ENCODE measurements at regions not wholly inside any gene's neighbourhood (a gene's known extent, or its start where the extent isn't known, plus 50 kb on each side); places are given as distances from the start of the nearest gene placed in this dataset.
"Not testable (repeated sequence)": the region's sequence is repeated elsewhere in the genome, so short reads cannot be mapped to it uniquely, and the experiment has no call there.

GRCh38 chr15:24477107-24478025 lies 198.2 kb upstream of the NPAP1 start:
- DNase-seq (ENCODE audit: low spot score): not testable (repeated sequence)

GRCh38 chr15:24485885-24486567 lies 189.5 kb upstream of the NPAP1 start:
- not testable (repeated sequence) for DNase-seq (ENCODE audit: low spot score)

- DNase-seq (ENCODE audit: low spot score): not testable (repeated sequence)
These were observed 187.2 kb upstream of the NPAP1 start for GRCh38 chr15:24488164-24488907.

- DNase-seq (ENCODE audit: low spot score): not testable (repeated sequence)
These were observed 170.4 kb upstream of the NPAP1 start for GRCh38 chr15:24505216-24505615.

GRCh38 chr15:24509714-24510113 lies 165.9 kb upstream of the NPAP1 start:
- not testable (repeated sequence) for DNase-seq (ENCODE audit: low spot score)

- DNase-seq (ENCODE audit: low spot score): not testable (repeated sequence)
These were observed 164.0 kb upstream of the NPAP1 start for GRCh38 chr15:24511598-24511997.

GRCh38 chr15:24518772-24519171 lies 156.8 kb upstream of the NPAP1 start:
- DNase-seq (ENCODE audit: low spot score): not testable (repeated sequence)

- DNase-seq (ENCODE audit: low spot score): not testable (repeated sequence)
These were observed 144.3 kb upstream of the NPAP1 start for GRCh38 chr15:24531235-24531634.

- DNase-seq (ENCODE audit: low spot score): not testable (repeated sequence)
These were observed 141.5 kb upstream of the NPAP1 start for GRCh38 chr15:24534032-24534431.

- not testable (repeated sequence) for DNase-seq (ENCODE audit: low spot score)
These were observed 118.3 kb upstream of the NPAP1 start for GRCh38 chr15:24557281-24557680.

GRCh38 chr15:24607636-24608035 lies 67.9 kb upstream of the NPAP1 start:
- DNase-seq (ENCODE audit: low spot score): no peak

GRCh38 chr15:24617646-24618045 lies 57.9 kb upstream of the NPAP1 start:
- no peak for DNase-seq (ENCODE audit: low spot score)

- no peak for DNase-seq (ENCODE audit: low spot score)
These were observed 53.9 kb upstream of the NPAP1 start for GRCh38 chr15:24621630-24622215.

Data from mesenteric fat pad (tissue), 1 donor.